PC-3 (cell line): ENCODE measurements at regions not wholly inside any gene's neighbourhood (a gene's known extent, or its start where the extent isn't known, plus 50 kb on each side); places are given as distances from the start of the nearest gene placed in this dataset.

Experiments
- CTCF ChIP-seq: fragments of 300-600 bp; sonication (generic); conservative IDR thresholded peaks from 2 replicates; pipeline ENCODE4 v1.5.1; 2017; ENCODE audit warnings: antibody characterized with exemption, low read depth, mild to moderate bottlenecking, low read length
- EZH2 ChIP-seq: fragments of 300-600 bp; sonication (generic); IDR thresholded peaks from one replicate; pipeline ENCODE4 v1.6.1; 2017; ENCODE audit warnings: antibody characterized with exemption, mild to moderate bottlenecking, low read length; ENCODE audit not compliant: unreplicated experiment
- EZH2phosphoT487 ChIP-seq: fragments of 300-600 bp; sonication (generic); IDR thresholded peaks from 2 replicates; pipeline ENCODE4 v1.6.1; 2018; ENCODE audit warnings: mild to moderate bottlenecking, antibody characterized with exemption, low read length, borderline replicate concordance

- TF ChIP-seq CTCF (no peak), EZH2phosphoT487 (no peak), EZH2 (no peak)
Measured at GRCh38 chr19:32171719-32172151, 173.7 kb upstream of the ZNF507 start.
